ENCODE measurements at regions not wholly inside any gene's neighbourhood (a gene's known extent, or its start where the extent isn't known, plus 50 kb on each side); places are given as distances from the start of the nearest gene placed in this dataset.

DNA sequence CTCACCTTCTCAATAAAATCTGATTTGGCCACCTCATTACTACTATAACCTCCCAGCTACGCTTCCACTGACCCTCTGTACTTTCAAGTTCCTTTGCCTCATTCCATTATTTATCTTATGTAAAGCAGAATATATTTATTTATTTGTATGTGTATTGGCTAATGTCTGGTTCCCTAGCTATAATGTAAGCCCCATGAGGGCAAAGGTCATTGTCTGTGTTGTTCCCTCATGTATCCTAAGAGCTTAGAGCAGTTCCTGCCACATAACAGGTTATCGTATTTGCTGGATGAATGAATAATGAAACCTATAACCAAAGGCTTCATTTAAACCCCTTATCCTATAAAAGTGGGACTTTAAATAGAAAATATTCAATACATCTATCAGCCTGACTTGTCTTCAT lies 77.9 kb upstream of the DPT start:
- TF ChIP-seq, protein P1, sequence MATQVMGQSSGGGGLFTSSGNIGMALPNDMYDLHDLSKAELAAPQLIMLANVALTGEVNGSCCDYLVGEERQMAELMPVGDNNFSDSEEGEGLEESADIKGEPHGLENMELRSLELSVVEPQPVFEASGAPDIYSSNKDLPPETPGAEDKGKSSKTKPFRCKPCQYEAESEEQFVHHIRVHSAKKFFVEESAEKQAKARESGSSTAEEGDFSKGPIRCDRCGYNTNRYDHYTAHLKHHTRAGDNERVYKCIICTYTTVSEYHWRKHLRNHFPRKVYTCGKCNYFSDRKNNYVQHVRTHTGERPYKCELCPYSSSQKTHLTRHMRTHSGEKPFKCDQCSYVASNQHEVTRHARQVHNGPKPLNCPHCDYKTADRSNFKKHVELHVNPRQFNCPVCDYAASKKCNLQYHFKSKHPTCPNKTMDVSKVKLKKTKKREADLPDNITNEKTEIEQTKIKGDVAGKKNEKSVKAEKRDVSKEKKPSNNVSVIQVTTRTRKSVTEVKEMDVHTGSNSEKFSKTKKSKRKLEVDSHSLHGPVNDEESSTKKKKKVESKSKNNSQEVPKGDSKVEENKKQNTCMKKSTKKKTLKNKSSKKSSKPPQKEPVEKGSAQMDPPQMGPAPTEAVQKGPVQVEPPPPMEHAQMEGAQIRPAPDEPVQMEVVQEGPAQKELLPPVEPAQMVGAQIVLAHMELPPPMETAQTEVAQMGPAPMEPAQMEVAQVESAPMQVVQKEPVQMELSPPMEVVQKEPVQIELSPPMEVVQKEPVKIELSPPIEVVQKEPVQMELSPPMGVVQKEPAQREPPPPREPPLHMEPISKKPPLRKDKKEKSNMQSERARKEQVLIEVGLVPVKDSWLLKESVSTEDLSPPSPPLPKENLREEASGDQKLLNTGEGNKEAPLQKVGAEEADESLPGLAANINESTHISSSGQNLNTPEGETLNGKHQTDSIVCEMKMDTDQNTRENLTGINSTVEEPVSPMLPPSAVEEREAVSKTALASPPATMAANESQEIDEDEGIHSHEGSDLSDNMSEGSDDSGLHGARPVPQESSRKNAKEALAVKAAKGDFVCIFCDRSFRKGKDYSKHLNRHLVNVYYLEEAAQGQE (IDR thresholded peaks at IDR 0.05; ENCODE audit: insufficient replicate concordance, low read depth) = no peak
- TF ChIP-seq, protein P2, sequence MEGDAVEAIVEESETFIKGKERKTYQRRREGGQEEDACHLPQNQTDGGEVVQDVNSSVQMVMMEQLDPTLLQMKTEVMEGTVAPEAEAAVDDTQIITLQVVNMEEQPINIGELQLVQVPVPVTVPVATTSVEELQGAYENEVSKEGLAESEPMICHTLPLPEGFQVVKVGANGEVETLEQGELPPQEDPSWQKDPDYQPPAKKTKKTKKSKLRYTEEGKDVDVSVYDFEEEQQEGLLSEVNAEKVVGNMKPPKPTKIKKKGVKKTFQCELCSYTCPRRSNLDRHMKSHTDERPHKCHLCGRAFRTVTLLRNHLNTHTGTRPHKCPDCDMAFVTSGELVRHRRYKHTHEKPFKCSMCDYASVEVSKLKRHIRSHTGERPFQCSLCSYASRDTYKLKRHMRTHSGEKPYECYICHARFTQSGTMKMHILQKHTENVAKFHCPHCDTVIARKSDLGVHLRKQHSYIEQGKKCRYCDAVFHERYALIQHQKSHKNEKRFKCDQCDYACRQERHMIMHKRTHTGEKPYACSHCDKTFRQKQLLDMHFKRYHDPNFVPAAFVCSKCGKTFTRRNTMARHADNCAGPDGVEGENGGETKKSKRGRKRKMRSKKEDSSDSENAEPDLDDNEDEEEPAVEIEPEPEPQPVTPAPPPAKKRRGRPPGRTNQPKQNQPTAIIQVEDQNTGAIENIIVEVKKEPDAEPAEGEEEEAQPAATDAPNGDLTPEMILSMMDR (IDR thresholded peaks at IDR 0.05; ENCODE audit: insufficient read depth, low read length) = no peak
- TF ChIP-seq POLR2AphosphoS5 (IDR thresholded peaks at IDR 0.05; ENCODE audit: low read depth) = no peak
